Stimulated activated CD4-positive, alpha-beta T cell treated with anti-CD3 and anti-CD28 coated beads, Interleukin-1b, Interleukin-23, amount 100 ng/mL, for 4 hours (primary cell): ENCODE measurements at regions not wholly inside any gene's neighbourhood (a gene's known extent, or its start where the extent isn't known, plus 50 kb on each side); places are given as distances from the start of the nearest gene placed in this dataset.

Source experiments
- DNase-seq, 2 donors: peaks; one replicate each; pipeline ENCODE4 v3.0.0-alpha.2; 2020; ENCODE audit warnings: low read depth in 2 of 2

DNA sequence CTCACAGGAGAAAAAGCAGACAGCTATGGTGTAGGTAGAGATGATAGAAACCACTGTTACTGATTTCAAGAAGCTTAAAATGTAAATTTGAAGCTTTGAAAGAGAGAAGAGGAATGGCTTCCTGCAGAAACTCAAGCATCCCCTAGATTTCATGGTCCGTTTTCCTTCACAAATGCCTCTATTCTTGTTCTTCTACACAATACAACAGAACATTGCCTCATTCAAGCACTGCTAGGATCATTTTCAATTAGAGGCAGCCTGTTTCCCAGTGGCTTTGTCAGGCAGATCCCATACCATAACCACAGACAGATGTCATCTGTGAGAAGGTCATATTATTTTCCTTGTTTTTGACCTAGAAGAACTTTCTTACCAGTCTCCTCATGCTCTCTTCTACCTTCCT is 77.9 kb upstream of the SPRED1 start:
- DNase-seq, result no peak

DNA sequence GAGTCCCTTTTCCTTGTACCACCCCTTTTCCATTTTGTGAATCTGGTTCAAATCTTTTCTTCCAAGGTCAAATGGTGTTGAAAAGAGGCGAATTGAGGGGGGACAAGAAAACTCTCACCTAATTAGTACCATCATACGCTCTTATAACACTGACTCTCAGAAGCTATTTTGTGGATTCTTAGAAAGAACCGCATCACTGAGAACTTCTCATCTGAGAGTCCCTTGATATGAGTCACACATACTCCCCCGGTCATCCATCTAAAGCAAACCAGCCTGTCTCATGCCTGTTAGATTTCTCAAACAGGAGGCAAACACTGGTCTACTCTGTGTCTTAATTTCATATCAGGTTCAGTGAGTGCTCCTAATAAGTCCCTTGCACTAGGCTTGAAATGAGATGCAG is 76.5 kb upstream of the SPRED1 start:
- DNase-seq, result no peak

- DNase-seq, result no peak
Observed at GRCh38 chr15:38176691-38177090, 75.9 kb upstream of the SPRED1 start.

- DNase-seq, result no peak
Observed at GRCh38 chr15:38182900-38183299, 69.7 kb upstream of the SPRED1 start.

DNA sequence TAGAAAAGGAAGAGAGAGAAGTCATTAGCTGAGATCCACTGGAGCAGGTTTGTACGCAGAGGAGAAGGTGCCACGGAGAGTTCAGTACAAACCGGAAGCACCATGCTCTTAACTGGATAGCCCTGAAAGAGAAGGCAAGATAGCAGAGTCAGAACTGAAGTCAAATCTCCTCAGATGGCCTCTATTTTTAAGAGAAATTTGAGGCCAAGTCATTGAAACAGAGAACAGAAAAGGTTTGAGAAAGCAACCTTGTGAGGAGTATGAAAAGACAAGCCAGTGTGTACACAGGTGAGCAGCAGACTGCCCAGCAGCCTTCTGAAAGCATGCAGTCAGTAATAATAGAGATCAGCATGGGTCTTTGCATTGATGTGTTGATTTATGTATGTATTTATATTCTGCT is 66.1 kb upstream of the SPRED1 start:
- no peak for DNase-seq

- DNase-seq, result no peak
Observed at GRCh38 chr15:38187630-38188313, 64.9 kb upstream of the SPRED1 start.

DNA sequence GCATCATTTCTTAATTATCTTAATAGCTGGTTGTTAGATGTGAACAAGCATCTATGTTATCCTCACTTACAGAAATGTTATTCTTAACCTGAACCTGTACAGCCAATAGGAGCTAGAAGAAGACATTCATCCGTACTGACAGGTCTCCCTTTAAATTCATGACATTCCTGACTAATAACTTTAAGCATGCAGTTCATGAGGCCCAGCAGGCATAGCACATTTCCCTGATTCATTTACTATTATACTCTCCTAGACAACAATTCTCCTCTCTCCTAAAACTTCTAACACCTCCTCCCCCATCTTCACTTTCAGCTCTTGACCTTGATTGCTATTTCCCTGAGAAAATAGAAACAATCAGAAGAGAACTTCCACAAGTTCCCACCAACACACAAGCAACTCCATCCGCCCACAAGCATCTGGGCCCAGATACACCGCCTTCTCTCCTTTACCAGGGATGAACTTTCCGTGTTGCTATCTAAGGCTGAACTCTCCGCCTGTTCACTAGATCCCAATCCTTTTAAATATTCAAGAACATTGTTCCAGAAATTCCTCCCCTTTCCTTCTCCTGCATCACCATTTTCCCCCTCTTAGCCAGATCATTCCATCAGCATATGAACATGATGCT is 62.9 kb upstream of the SPRED1 start:
- DNase-seq, result no peak

DNA sequence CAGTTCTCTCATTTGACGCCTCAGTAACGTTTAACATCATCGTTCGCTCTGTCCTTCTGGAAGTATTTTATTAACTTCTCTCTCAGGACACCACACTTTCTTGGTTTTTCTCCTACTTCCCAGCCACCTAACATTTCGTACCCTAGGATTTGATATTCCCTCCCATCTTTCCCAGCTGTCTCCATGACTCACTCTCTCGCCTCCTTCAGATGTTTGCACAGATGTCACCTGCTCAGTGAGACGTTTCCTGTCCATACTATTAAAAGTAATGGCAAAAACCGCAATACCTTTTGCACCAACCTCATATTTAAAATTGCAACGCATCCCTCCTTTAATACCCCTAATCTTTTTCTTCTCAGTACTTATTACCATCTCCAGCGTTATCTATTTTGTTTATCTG is 62.1 kb upstream of the SPRED1 start:
- DNase-seq, result no peak

GRCh38 chr15:38192496-38192895 is 60.1 kb upstream of the SPRED1 start:
- DNase-seq, result no peak

DNA sequence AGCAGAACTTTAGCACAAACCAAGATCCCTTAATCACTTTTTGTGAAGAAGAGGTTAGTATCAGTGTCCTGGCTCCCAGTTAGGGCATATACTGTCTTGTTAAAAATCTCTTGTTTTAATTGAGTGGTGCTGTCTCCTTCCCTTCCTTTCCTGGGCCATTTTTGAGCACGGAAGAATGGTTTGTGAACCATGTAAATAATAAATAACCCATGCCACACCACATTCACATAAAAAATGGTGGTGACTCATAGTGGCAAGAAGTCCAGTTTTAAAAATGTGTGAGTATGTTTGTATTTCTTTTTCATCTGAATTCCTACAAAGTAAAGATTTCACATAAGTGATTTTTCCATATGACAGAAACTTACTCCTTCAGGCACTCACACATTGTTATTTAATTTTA is 59.1 kb upstream of the SPRED1 start:
- no peak for DNase-seq

GRCh38 chr15:38195191-38195901 is 57.3 kb upstream of the SPRED1 start:
- no peak for DNase-seq

DNA sequence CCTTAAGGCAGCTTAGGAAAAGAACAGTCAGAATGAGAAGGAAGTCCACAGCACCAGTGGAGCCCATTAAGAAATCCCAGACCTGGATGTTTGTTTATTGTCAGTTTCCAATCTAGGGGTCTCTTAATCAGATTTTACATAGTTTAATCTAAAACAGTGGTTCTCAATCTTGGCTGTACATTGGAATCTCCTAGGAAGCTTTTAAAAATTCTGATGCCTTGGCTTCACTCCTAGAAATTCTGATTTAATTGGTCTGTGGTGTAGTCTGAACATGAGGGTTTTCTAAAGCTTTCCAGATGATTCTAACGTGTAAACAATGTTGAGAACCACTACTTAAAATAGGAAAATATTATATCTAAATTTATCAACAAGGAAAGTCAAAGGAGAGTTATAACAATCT is 56.6 kb upstream of the SPRED1 start:
- DNase-seq, result no peak

DNA sequence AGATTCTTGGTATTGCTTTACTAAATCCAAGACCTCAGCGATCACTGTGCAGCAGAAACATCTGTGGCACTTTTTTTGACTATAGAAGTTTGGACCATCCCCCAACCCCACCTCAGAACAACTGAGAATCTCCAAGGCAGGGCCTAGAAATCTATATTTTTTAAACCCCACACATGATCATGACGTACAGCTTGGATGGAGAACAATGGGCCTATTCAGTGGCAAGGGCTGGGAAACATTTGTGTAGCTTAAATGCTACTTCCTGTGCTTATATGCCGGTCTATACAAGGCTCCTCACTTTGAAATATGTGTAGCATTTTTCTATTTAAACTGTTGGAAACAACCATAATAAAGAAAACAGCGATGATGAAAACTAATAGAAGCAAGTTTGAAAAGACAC is 55.1 kb upstream of the SPRED1 start:
- no peak for DNase-seq

GRCh38 chr15:38201714-38202113 is 50.9 kb upstream of the SPRED1 start:
- no peak for DNase-seq

DNA sequence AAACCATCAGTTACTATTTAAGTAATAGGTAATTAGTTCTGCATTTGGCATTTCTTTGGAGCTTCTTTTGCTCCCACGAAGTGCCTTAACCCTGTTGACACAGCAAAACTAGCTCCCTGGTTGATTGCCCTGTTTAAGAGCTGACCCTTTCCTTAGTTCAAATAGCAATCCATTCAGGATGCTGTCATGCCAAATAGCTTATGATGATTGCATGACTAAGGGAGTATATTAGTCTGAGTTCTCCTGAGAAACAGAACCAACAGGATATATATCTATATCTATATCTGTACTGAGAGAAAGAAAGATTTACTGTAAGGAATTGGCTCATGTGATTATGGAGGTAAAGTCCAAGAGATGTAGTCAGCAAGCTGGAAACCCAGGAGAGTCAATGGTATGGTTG is 50.3 kb upstream of the SPRED1 start:
- DNase-seq, result no peak
